H1 (cell line): ENCODE measurements at regions not wholly inside any gene's neighbourhood (a gene's known extent, or its start where the extent isn't known, plus 50 kb on each side); places are given as distances from the start of the nearest gene placed in this dataset.

Source experiments
- CTCF ChIP-seq, 3 experiments: IDR thresholded peaks; 1 replicate in 2 of 3; 2 replicates in 1 of 3; pipeline versions ENCODE4 v1.5.1 to v1.6.1; 2011; ENCODE audit warnings: low read length in 3 of 3, mild to moderate bottlenecking in 3 of 3, inconsistent platforms in 2 of 3, low read depth in 1 of 3, moderate library complexity in 1 of 3; ENCODE audit not compliant: insufficient read depth in 1 of 3; ENCODE audit errors: control extremely low read depth in 1 of 3

DNA sequence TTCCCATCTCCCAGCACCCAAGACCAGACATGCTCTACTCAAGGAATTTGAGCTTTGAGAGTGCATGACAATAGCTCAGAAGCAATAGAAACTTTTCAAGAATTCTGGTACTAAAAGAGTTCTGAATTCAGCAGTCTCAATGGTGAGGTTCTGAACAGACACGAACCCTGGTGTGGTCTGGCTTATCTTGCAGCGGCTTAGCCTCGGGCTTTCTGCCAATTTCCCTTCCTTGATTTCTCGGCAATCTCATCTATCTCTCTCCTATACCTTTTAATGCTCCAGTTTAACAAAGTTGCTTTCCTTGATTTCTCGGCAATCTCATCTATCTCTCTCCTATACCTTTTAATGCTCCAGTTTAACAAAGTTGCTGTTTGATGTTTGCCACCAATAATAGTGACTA, 174.6 kb downstream of the SPRY2 start (continued):
- TF ChIP-seq CTCF (IDR thresholded peaks at IDR 0.05; ENCODE audit: control extremely low read depth in 1 of 3, insufficient read depth in 1 of 3, low read depth in 1 of 3, low read length in 3 of 3), result no peak
- TF ChIP-seq, all 59 proteins: peak for 0
